HG03442 (cell line): ENCODE measurements at regions not wholly inside any gene's neighbourhood (a gene's known extent, or its start where the extent isn't known, plus 50 kb on each side); places are given as distances from the start of the nearest gene placed in this dataset.

Experiments used
- ATAC-seq: cut with Tn5 transposase; IDR thresholded peaks from one replicate; pipeline ENCODE4 v1.9.1; 2021; ENCODE audit warnings: mild to moderate bottlenecking, moderate library complexity; ENCODE audit not compliant: unreplicated experiment

- no peak for ATAC-seq
These were observed 395.1 kb downstream of the TRIML1 start for GRCh38 chr4:188534297-188534696.

- no peak for ATAC-seq
These were observed 395.7 kb downstream of the TRIML1 start for GRCh38 chr4:188534917-188535316.

GRCh38 chr4:188536826-188537225, 397.6 kb downstream of the TRIML1 start:
- no peak for ATAC-seq

GRCh38 chr4:188550296-188550695, 411.1 kb downstream of the TRIML1 start:
- no peak for ATAC-seq

GRCh38 chr4:188551156-188551555, 411.9 kb downstream of the TRIML1 start:
- no peak for ATAC-seq

- no peak for ATAC-seq
These were observed 413.6 kb downstream of the TRIML1 start for GRCh38 chr4:188552741-188553275.

GRCh38 chr4:188554413-188554812, 415.2 kb downstream of the TRIML1 start:
- no peak for ATAC-seq

GRCh38 chr4:188573104-188573503, 433.9 kb downstream of the TRIML1 start:
- ATAC-seq: no peak

GRCh38 chr4:188578657-188579056, 439.4 kb downstream of the TRIML1 start:
- no peak for ATAC-seq

GRCh38 chr4:188596021-188596420, 456.8 kb downstream of the TRIML1 start:
- ATAC-seq: no peak

GRCh38 chr4:188603646-188604045, 464.4 kb downstream of the TRIML1 start:
- ATAC-seq: no peak

- no peak for ATAC-seq
These were observed 467.4 kb downstream of the TRIML1 start for GRCh38 chr4:188606635-188607034.

- ATAC-seq: no peak
These were observed 471.9 kb downstream of the TRIML1 start for GRCh38 chr4:188611143-188611542.

- no peak for ATAC-seq
These were observed 473.4 kb downstream of the TRIML1 start for GRCh38 chr4:188612659-188613058.

GRCh38 chr4:188613976-188614375, 474.7 kb downstream of the TRIML1 start:
- no peak for ATAC-seq

GRCh38 chr4:188619456-188620149, 480.4 kb downstream of the TRIML1 start:
- ATAC-seq: no peak

GRCh38 chr4:188620608-188621007, 481.4 kb downstream of the TRIML1 start:
- no peak for ATAC-seq

- ATAC-seq: no peak
These were observed 484.1 kb downstream of the TRIML1 start for GRCh38 chr4:188623314-188623854.

- no peak for ATAC-seq
These were observed 485.1 kb downstream of the TRIML1 start for GRCh38 chr4:188624370-188624769.

- no peak for ATAC-seq
These were observed 488.7 kb downstream of the TRIML1 start for GRCh38 chr4:188627892-188628291.

- no peak for ATAC-seq
These were observed 500.3 kb downstream of the TRIML1 start for GRCh38 chr4:188639479-188640100.

- ATAC-seq: no peak
These were observed 508.7 kb downstream of the TRIML1 start for GRCh38 chr4:188647820-188648370.
